ENCODE measurements at regions not wholly inside any gene's neighbourhood (a gene's known extent, or its start where the extent isn't known, plus 50 kb on each side); places are given as distances from the start of the nearest gene placed in this dataset.
"Not testable (repeated sequence)": the region's sequence is repeated elsewhere in the genome, so short reads cannot be mapped to it uniquely, and the experiment has no call there.

DNA sequence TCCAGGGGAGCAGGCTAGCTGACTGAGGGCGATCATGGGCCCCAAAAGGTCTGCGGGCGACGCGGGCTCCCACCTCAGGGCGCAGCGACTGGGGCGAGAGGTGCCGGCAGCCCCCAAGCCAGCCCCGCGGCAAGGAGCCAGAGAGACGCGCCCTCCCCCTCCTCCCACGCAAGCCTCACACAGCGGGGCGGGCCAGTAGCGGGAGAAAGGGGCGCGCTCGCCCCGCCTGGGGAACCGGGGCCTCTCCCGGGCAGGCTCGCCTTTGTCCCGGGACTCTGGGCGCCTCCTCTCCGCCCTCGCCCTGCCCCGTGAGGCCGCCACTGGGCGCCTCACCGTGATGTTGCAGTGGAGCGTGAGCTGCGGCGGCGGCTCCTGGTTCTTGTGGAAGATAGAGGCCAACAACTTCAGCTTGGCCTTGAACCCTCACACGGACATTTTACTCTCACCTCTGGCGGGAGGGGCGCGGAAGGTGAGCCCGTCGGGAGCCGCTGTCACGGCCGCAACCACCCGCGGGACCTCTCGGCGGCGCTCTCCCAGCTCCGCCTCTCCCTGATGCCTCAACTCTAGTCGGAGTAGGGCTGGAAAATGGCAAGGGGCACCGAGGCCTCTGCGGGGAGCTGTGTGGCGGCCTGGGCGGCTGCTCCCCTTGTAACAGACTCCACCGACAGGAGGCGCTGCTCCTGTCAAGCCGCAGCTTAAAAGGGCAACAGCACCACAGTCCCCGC is 100.5 kb upstream of the ZSCAN2 start:
- H3K36me3 Mint-ChIP-seq (ENCODE audit: low read depth); H3K9me3 Mint-ChIP-seq; H3K4me1 Mint-ChIP-seq (ENCODE audit: low read depth); H3K4me3 Mint-ChIP-seq; H3K27me3 Mint-ChIP-seq; H3K27ac Mint-ChIP-seq: not testable (repeated sequence)

- H3K27ac Mint-ChIP-seq; H3K36me3 Mint-ChIP-seq (ENCODE audit: low read depth); H3K4me1 Mint-ChIP-seq (ENCODE audit: low read depth); H3K4me3 Mint-ChIP-seq; H3K9me3 Mint-ChIP-seq; H3K27me3 Mint-ChIP-seq: not testable (repeated sequence)
Observed at GRCh38 chr15:84503101-84503500, 97.7 kb upstream of the ZSCAN2 start.

DNA sequence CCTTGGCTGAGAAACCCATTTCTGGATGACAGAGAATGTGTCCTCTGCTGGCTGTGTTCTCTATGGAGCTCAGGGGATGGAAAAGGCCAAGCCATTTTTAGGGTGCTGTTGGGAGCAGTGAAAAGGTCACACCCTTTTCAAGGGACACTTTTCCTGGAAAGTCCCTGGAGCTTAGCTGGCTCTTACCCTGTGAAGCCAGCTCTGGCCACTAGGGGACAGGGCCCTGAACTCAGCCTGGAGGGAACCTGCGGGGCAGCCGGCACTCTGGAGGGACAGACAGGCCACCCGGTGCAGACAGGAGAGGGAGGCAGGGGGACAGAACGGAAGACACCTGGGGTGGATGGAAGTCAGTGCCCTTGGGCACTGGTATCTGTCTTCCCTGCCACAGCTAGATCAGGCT is 95.3 kb upstream of the ZSCAN2 start:
- H3K9me3 Mint-ChIP-seq; H3K4me1 Mint-ChIP-seq (ENCODE audit: low read depth); H3K27me3 Mint-ChIP-seq; H3K4me3 Mint-ChIP-seq; H3K27ac Mint-ChIP-seq; H3K36me3 Mint-ChIP-seq (ENCODE audit: low read depth): not testable (repeated sequence)

DNA sequence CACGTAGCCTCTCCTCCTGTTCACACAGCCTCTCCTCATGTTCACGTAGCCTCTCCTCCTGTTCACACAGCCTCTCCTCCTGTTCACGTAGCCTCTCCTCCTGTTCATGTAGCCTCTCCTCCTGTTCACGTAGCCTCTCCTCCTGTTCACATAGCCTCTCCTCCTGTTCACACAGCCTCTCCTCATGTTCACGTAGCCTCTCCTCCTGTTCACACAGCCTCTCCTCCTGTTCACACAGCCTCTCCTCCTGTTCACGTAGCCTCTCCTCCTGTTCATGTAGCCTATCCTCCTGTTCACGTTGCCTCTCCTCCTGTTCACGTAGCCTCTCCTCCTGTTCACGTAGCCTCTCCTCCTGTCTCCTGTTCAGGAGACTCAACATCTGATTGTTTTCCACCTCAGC is 88.5 kb upstream of the ZSCAN2 start:
- H3K27ac Mint-ChIP-seq; H3K4me1 Mint-ChIP-seq (ENCODE audit: low read depth); H3K36me3 Mint-ChIP-seq (ENCODE audit: low read depth); H3K4me3 Mint-ChIP-seq; H3K9me3 Mint-ChIP-seq; H3K27me3 Mint-ChIP-seq: not testable (repeated sequence)

DNA sequence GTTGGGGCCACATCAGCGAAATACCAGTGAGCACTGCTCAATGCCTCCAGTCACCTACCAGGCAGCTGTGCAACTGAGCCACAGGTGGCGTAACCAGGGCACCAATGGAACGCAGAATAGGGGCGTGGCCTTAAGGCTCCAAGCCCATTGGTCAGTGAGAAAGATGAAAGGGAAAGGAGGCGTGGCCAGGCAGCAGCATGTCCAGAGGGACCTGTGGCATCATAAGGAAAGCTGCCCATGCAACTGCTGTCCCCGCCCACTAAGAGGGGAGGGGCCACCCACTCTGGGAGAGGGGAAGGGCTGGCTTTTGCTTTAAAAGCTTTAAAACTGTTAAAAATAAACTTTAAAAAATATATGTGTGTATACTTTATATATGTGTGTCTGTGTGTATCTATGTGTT is 84.0 kb upstream of the ZSCAN2 start:
- H3K27me3 Mint-ChIP-seq, result not testable (repeated sequence)

GRCh38 chr15:84525491-84526344 is 75.1 kb upstream of the ZSCAN2 start:
- H3K27me3 Mint-ChIP-seq; H3K9me3 Mint-ChIP-seq; H3K36me3 Mint-ChIP-seq (ENCODE audit: low read depth): not testable (repeated sequence)
- Mint-ChIP-seq H3K4me3 (peak overlapping the region; percentile 60), H3K4me1 (ENCODE audit: low read depth) (peaks cover 12% of the 10 kb centered on the region), H3K27ac (peak overlapping the region; percentile 94)

More for the DNA sequence above, 84.0 kb upstream of the ZSCAN2 start:
- H3K27ac Mint-ChIP-seq; H3K9me3 Mint-ChIP-seq; H3K4me1 Mint-ChIP-seq (ENCODE audit: low read depth); H3K4me3 Mint-ChIP-seq; H3K36me3 Mint-ChIP-seq (ENCODE audit: low read depth): not testable (repeated sequence)

- not testable (repeated sequence) for H3K4me3 Mint-ChIP-seq, H3K27ac Mint-ChIP-seq
- peaks cover 26% of the 10 kb centered on the region for H3K4me1 Mint-ChIP-seq (ENCODE audit: low read depth)
Observed at GRCh38 chr15:84530751-84531150, 70.1 kb upstream of the ZSCAN2 start.

DNA sequence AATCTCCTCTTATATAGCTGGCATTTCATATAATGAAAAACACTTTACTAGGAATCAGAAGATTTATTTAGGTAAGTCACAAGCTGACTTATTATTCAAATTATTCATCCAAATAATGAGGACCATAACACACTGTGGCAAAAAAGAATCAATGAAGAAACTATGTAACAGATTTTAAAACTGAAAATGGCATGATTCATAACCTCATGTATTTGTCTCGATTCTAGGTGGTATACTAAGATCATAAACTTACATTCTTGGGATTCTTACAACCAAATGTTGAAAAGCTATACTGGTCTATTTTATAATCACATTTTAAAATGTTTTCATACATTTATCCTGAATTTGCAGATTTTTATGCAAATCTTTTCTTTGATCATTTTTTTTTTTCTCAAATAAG is 69.6 kb upstream of the ZSCAN2 start:
- H3K4me3 Mint-ChIP-seq; H3K9me3 Mint-ChIP-seq; H3K36me3 Mint-ChIP-seq (ENCODE audit: low read depth); H3K27me3 Mint-ChIP-seq; H3K27ac Mint-ChIP-seq: not testable (repeated sequence)
- peaks cover 22% of the 10 kb centered on the region for H3K4me1 Mint-ChIP-seq (ENCODE audit: low read depth)

More at GRCh38 chr15:84530751-84531150, 70.1 kb upstream of the ZSCAN2 start:
- not testable (repeated sequence) for H3K9me3 Mint-ChIP-seq; H3K36me3 Mint-ChIP-seq (ENCODE audit: low read depth); H3K27me3 Mint-ChIP-seq

DNA sequence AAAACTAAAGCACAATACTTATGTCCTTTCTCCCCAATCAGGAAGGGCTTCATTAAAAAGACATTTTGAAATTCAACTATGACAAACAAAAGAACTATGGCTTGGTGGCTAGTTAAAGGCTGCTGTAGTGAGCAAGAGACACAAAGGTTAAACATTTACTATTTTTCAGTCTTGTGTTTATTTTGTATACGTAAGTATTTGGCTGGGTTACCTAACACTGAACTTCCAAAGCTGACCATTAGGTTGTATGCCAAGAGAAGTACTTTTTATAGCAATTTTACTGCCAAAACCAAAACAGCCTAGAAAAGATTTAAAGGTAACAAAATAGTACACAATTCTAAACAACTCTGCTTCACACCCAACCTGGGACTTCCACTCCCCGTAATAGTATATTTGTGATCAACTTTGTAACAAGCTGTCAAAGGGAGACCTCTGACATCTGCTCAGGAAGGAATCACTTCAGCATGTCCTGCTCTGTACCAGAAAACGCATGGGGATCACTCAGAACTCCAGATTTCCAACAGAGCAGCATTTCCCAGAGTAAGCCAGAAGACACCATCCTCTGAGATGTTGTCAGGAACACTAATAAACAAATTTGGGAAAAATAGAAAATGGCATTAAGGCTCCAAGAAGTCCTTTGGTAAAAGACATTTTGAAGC is 69.0 kb upstream of the ZSCAN2 start:
- peaks cover 18% of the 10 kb centered on the region for H3K4me1 Mint-ChIP-seq (ENCODE audit: low read depth)
- H3K27ac Mint-ChIP-seq; H3K4me3 Mint-ChIP-seq; H3K9me3 Mint-ChIP-seq; H3K27me3 Mint-ChIP-seq; H3K36me3 Mint-ChIP-seq (ENCODE audit: low read depth): not testable (repeated sequence)

DNA sequence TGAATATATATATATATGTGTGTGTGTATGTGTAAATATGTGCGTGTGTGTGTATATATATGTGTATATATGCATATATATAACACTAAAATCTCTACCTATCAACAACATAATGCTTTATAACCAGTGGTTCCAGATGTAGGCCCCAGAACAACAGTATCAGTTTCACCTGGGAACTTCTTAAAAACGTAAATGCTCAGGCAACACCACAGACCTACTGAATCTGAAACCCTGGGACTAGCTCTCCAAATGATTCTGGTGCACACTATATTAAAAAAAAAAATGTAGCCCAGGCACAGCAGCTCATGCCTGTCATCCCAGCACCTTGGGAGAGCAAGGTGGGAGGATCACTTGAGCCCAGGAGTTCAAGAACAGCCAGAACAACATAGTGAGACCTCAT is 67.1 kb upstream of the ZSCAN2 start:
- not testable (repeated sequence) for H3K27ac Mint-ChIP-seq, H3K9me3 Mint-ChIP-seq, H3K27me3 Mint-ChIP-seq, H3K4me3 Mint-ChIP-seq
- Mint-ChIP-seq H3K36me3 (ENCODE audit: low read depth) (peaks cover 13% of the 10 kb centered on the region), H3K4me1 (ENCODE audit: low read depth) (peaks cover 14% of the 10 kb centered on the region)

DNA sequence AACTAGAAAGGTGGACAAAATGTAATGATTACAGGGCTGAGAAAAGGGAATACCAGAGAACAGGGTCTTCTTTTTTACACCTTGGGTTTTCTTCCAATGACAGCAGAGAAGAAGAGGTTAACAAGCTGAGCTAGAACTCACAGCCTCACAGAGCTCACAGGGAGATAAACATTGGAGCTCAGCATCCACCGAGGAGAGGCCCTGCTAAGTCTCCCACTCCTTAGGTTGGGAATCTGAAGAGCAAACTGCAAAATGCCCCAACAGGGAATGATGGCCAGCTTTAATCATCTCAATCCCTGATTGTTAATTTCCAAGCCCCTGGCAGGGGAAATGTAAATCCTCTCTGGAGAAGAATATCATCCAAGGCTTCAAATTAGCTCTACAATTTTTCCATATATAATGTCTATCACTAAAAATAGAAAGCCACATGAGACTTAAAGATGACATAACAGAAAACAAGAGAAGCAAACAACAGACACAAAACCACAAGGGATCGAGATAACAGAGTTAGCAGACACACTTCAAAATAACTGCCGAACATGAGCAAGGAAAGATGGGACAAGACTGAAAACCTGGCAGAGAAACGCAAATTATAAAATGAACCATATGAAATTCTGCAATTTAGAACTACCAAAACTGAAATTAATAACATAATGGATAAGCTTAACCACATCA is 66.1 kb upstream of the ZSCAN2 start:
- H3K9me3 Mint-ChIP-seq, H3K27me3 Mint-ChIP-seq, H3K27ac Mint-ChIP-seq: not testable (repeated sequence)
- H3K36me3 Mint-ChIP-seq (ENCODE audit: low read depth), result peaks cover 10% of the 10 kb centered on the region
- peaks cover 14% of the 10 kb centered on the region for H3K4me1 Mint-ChIP-seq (ENCODE audit: low read depth)
- H3K4me3 Mint-ChIP-seq, result peak overlapping the region; percentile 5

GRCh38 chr15:84536181-84536580 is 64.6 kb upstream of the ZSCAN2 start:
- H3K4me3 Mint-ChIP-seq, H3K27ac Mint-ChIP-seq, H3K9me3 Mint-ChIP-seq, H3K27me3 Mint-ChIP-seq: not testable (repeated sequence)
- Mint-ChIP-seq H3K4me1 (ENCODE audit: low read depth) (peaks cover 14% of the 10 kb centered on the region), H3K36me3 (ENCODE audit: low read depth) (peaks cover 10% of the 10 kb centered on the region)

GRCh38 chr15:84544586-84544985 is 56.2 kb upstream of the ZSCAN2 start:
- H3K4me3 Mint-ChIP-seq; H3K9me3 Mint-ChIP-seq; H3K36me3 Mint-ChIP-seq (ENCODE audit: low read depth); H3K27me3 Mint-ChIP-seq; H3K27ac Mint-ChIP-seq: not testable (repeated sequence)
- H3K4me1 Mint-ChIP-seq (ENCODE audit: low read depth), result peaks cover 15% of the 10 kb centered on the region

DNA sequence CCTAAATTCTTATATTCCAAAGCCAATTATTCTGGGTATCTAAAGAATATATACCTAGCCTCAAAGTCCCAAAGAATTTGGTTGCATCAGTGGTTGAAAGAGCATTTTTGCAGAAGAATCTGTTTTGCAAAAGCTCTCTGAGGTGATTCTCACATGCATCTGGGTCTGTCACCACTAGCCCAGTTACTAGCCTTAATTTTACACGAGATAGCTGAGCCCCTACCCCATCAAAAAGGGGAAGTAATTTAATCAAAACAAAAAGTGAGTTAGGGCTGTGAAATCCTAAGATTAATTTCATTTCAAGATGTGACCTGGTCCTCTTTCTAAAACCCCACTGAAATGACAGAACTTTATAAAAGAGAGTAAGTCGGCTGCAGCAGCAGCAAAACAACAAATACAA is 53.7 kb upstream of the ZSCAN2 start:
- H3K27ac Mint-ChIP-seq; H3K4me3 Mint-ChIP-seq; H3K9me3 Mint-ChIP-seq; H3K36me3 Mint-ChIP-seq (ENCODE audit: low read depth); H3K27me3 Mint-ChIP-seq: not testable (repeated sequence)
- peaks cover 15% of the 10 kb centered on the region for H3K4me1 Mint-ChIP-seq (ENCODE audit: low read depth)

GRCh38 chr15:84550503-84550902 is 50.3 kb upstream of the ZSCAN2 start:
- not testable (repeated sequence) for H3K27me3 Mint-ChIP-seq; H3K9me3 Mint-ChIP-seq; H3K27ac Mint-ChIP-seq; H3K36me3 Mint-ChIP-seq (ENCODE audit: low read depth); H3K4me3 Mint-ChIP-seq
- H3K4me1 Mint-ChIP-seq (ENCODE audit: low read depth), result peaks cover 16% of the 10 kb centered on the region
